OCI-LY7 (cell line): ENCODE measurements at regions not wholly inside any gene's neighbourhood (a gene's known extent, or its start where the extent isn't known, plus 50 kb on each side); places are given as distances from the start of the nearest gene placed in this dataset.

Experiments used
- BruUV-seq: library from RNA; stranded (reverse); fragments of 400-500 nt; replicated peaks from 2 replicates; lab custom pipeline; 2021; lab: Mats Ljungman, UMichigan
- CTCF ChIA-PET: fragments of 300-600 bp; sonication (Branson Sonifier 250); formaldehyde crosslinking; loops from one replicate; lab custom pipeline; 2022; ENCODE audit warnings: antibody characterized with exemption; ENCODE audit not compliant: unreplicated experiment; lab: Charles Lee
- POLR2A ChIA-PET: fragments of 300-600 bp; sonication (Branson Sonifier 250); formaldehyde crosslinking; loops from one replicate; lab custom pipeline; 2022; ENCODE audit warnings: antibody characterized with exemption; lab: Charles Lee
- DNase-seq: peaks from one replicate; pipeline ENCODE4 v3.0.0-alpha.2; 2015; ENCODE audit warnings: low spot score
- H2AFZ ChIP-seq: fragments of 200-600 bp; sonication (generic), shearing (Covaris generic); 2 replicates; pipeline ENCODE4 v1.6.1; 2014; ENCODE audit warnings: mild to moderate bottlenecking, antibody characterized with exemption, low read length, moderate library complexity
- H3K27ac ChIP-seq: fragments of 200-600 bp; sonication (generic); 2 replicates; pipeline ENCODE4 v1.5.1; 2014; ENCODE audit warnings: mixed run types, low read depth, mild to moderate bottlenecking, moderate library complexity, low read length, inconsistent platforms; ENCODE audit not compliant: poor library complexity, severe bottlenecking
- H3K36me3 ChIP-seq: fragments of 200-600 bp; sonication (generic); 2 replicates; pipeline ENCODE4 v1.6.1; 2014; ENCODE audit warnings: mild to moderate bottlenecking, antibody characterized with exemption, low read length, moderate library complexity, mixed read lengths; ENCODE audit not compliant: insufficient read depth
- H3K4me1 ChIP-seq: fragments of 200-600 bp; sonication (generic); 2 replicates; pipeline ENCODE4 v1.5.1; 2014; ENCODE audit warnings: mild to moderate bottlenecking, low read length; ENCODE audit not compliant: insufficient read depth, poor library complexity, severe bottlenecking
- H3K4me2 ChIP-seq: fragments of 200-600 bp; sonication (generic); 2 replicates; pipeline ENCODE4 v1.6.1; 2014; ENCODE audit warnings: mild to moderate bottlenecking, low read length
- H3K4me3 ChIP-seq: fragments of 200-600 bp; sonication (generic); 2 replicates; pipeline ENCODE4 v1.5.1; 2014; ENCODE audit warnings: mild to moderate bottlenecking, low read depth, low read length; ENCODE audit not compliant: poor library complexity, severe bottlenecking
- H3K79me2 ChIP-seq: fragments of 200-600 bp; sonication (generic); 2 replicates; pipeline ENCODE4 v1.6.1; 2016; ENCODE audit warnings: low read depth, mild to moderate bottlenecking, low read length, moderate library complexity, mixed read lengths; ENCODE audit not compliant: insufficient read depth
- H3K9me2 ChIP-seq: fragments of 200-600 bp; sonication (generic); 2 replicates; pipeline ENCODE4 v1.6.1; 2016; ENCODE audit warnings: mild to moderate bottlenecking, low read length, mixed read lengths; ENCODE audit not compliant: insufficient read depth
- H3K9me3 ChIP-seq: fragments of 200-600 bp; sonication (generic); 2 replicates; pipeline ENCODE4 v1.6.1; 2014; ENCODE audit warnings: mild to moderate bottlenecking, mixed run types, low read length, mixed read lengths
- H4K20me1 ChIP-seq: fragments of 200-600 bp; sonication (generic); 2 replicates; pipeline ENCODE4 v1.6.1; 2014; ENCODE audit warnings: mild to moderate bottlenecking, antibody characterized with exemption, low read length, moderate library complexity, mixed read lengths; ENCODE audit not compliant: insufficient read depth
- CTCF ChIP-seq: fragments of 200-600 bp; sonication (generic); conservative IDR thresholded peaks from 2 replicates; pipeline ENCODE4 v1.5.1; 2014; ENCODE audit warnings: mild to moderate bottlenecking, antibody characterized with exemption, low read length, moderate library complexity, mixed read lengths
- EZH2phosphoT487 ChIP-seq: fragments of 200-600 bp; sonication (generic); IDR thresholded peaks from 2 replicates; pipeline ENCODE4 v1.6.1; 2018; ENCODE audit warnings: low read depth, borderline replicate concordance, mild to moderate bottlenecking, mixed run types, antibody characterized with exemption, low read length, moderate library complexity, mixed read lengths
- intact Hi-C: fragments of 100-400 bp; cut with micrococcal nuclease; formaldehyde crosslinking; loops from one replicate; pipeline ENCODE4 v1.10.0; 2022; ENCODE audit not compliant: unreplicated experiment

DNA sequence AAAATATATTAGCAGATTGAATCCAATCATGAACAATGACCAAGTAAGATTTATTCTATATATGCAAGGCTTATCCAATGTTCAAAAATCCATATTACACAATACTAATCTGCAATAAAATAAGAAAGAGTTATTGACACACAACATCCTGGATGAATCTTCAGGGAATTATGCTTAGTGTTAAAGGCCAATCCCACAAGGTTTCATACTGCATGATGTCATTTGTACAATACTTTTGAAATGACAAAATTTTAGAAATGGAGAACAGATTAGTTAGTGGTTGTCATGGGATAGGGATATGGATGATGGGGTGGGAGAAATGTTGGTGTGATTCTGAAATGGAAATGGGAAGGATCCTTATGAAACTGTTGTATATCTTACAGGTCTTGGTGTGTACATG lies 425.7 kb downstream of the SIPA1L2 start:
- Histone ChIP-seq H4K20me1 (no peaks in the 10 kb centered on the region), H3K4me1 (no peaks in the 10 kb centered on the region), H3K4me3 (no peak overlapping the region), H3K9me3 (no peaks in the 10 kb centered on the region), H3K4me2 (no peak overlapping the region), H2AFZ (no peak overlapping the region), H3K36me3 (no peaks in the 10 kb centered on the region), H3K27ac (no peak overlapping the region), H3K9me2 (no peaks in the 10 kb centered on the region), H3K79me2 (no peaks in the 10 kb centered on the region)
- CTCF ChIA-PET: no interaction called here
- TF ChIP-seq CTCF (no peak), EZH2phosphoT487 (no peak)
- BruUV-seq: no TSS peak
- DNase-seq: no peak
- POLR2A ChIA-PET: no interaction called here
- intact Hi-C loops: no loop called here

DNA sequence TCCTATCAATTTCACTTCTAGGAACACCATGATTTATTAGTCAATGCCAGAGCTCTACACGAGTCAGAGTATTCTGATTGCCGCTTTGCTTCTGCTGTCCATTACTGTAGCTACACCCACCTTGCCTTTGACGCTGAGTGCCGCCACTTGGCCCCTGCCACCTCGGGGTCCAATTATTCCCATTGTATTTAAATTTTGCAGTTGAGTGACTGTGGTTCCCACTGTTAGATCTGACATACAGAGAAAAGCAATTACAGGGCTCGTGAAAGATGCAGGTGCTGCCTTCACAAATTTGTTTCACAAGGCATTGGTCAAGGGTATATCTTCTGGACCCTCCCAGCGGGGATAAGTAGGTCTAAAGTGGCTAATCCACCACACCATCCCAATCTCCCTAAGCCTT lies 428.9 kb downstream of the SIPA1L2 start:
- Histone ChIP-seq H3K9me2 (no peaks in the 10 kb centered on the region), H3K36me3 (no peaks in the 10 kb centered on the region), H3K9me3 (no peaks in the 10 kb centered on the region), H3K4me3 (no peak overlapping the region), H3K4me1 (no peaks in the 10 kb centered on the region), H3K4me2 (no peak overlapping the region), H4K20me1 (no peaks in the 10 kb centered on the region), H3K27ac (no peak overlapping the region), H3K79me2 (no peaks in the 10 kb centered on the region), H2AFZ (no peak overlapping the region)
- intact Hi-C loops: no loop called here
- POLR2A ChIA-PET: no interaction called here
- no TSS peak for BruUV-seq
- TF ChIP-seq CTCF (no peak), EZH2phosphoT487 (no peak)
- CTCF ChIA-PET: no interaction called here
- DNase-seq: no peak

GRCh38 chr1:232196042-232196441 lies 433.9 kb downstream of the SIPA1L2 start:
- H3K4me1 ChIP-seq: no peaks in the 10 kb centered on the region
- no peaks in the 10 kb centered on the region for H4K20me1 ChIP-seq
- TF ChIP-seq CTCF: no peak
- no peak for TF ChIP-seq EZH2phosphoT487
- H3K4me2 ChIP-seq: no peak overlapping the region
- intact Hi-C loops: no loop called here
- CTCF ChIA-PET: no interaction called here
- H3K9me3 ChIP-seq: no peaks in the 10 kb centered on the region
- no peaks in the 10 kb centered on the region for H3K9me2 ChIP-seq
- POLR2A ChIA-PET: interaction anchor here (0.7 kb wide), 1 partner anchor 274 kb away, joined by 3 read pairs; no protein-coding TSS in a partner anchor
- BruUV-seq: no TSS peak
- no peak for DNase-seq
- no peaks in the 10 kb centered on the region for H3K79me2 ChIP-seq
- H3K27ac ChIP-seq: no peak overlapping the region
- no peak overlapping the region for H3K4me3 ChIP-seq
- no peak overlapping the region for H2AFZ ChIP-seq
- no peaks in the 10 kb centered on the region for H3K36me3 ChIP-seq
